GM04504 (cell line): ENCODE measurements at regions not wholly inside any gene's neighbourhood (a gene's known extent, or its start where the extent isn't known, plus 50 kb on each side); places are given as distances from the start of the nearest gene placed in this dataset.
"Not testable (repeated sequence)": the region's sequence is repeated elsewhere in the genome, so short reads cannot be mapped to it uniquely, and the experiment has no call there.

Experiments
- DNase-seq: peaks from one replicate; pipeline ENCODE4 v3.0.0-alpha.2; 2012; ENCODE audit warnings: low read depth

DNA sequence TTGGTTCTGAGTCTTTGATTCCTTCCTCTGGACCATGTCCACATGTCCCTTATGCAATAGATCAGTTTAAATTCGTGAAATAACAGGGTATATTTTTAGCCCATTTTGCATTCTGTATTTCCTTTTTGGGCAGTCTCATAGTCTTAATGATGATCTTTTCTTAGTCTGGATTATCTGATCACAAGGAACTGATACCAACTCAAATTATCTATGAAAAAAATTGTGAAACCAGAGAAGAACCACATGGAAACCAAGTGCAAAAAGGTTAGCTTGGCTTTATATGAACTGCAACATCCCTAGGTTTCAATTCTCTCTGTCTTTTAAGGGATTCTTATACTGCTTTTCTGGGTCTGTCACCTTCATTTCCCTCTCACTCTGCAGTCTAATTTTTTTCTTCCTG is 608.6 kb upstream of the AADAT start:
- no peak for DNase-seq

DNA sequence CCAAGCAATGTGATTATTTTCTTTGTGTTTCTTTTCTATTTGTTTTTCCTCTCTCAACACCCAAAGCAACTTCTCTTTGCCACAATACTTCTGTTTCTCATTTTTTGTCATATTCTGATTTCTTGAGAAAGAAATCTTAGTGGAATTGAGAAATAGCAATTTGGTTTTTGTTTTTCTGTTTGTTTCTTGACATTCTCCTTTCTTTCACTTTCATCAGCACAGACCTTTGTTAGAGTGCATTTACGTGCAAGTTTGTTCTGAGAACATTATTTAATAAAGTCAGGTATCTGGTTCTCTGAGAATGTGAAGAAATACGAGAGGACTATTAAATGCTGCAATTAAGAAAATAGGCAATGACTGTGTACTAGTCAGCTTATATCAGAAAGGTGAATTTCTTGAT is 608.1 kb upstream of the AADAT start:
- no peak for DNase-seq

DNA sequence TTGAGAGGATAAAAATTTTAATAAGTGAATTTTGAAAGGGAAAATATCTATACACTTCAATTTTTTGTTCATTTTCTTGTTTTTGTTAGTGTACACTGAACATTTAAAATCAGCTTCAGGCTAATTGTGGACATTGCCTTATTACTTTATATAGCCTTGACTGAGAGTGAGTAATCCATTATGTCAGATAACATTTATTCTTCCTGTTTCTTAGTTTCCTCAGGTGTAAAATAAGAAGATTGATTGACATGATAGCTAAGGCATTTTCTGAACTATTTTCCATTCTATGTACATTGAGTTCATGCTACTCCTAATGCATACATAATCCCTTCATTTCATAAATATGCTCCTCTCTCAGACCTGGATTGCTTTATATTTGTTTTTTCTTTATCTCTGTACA is 607.3 kb upstream of the AADAT start:
- DNase-seq: no peak

DNA sequence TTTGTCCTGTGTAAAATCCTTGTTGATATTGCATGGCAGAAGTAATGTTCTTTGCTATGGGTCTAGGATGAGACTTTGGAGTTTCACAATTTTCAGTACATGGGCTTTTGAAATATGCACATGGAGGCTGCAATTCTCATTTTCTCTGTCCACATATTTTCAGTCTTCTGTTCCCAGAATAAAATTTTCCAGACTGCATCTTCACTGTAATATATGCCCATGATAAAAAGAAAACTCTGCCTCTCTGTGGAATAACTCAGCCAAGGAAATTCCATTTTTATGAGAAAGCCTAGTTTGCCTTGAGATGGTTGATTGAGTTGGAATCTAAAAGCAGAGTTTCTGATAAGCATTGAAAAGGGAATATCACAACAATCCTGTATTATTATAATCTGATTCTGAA is 601.4 kb upstream of the AADAT start:
- no peak for DNase-seq

DNA sequence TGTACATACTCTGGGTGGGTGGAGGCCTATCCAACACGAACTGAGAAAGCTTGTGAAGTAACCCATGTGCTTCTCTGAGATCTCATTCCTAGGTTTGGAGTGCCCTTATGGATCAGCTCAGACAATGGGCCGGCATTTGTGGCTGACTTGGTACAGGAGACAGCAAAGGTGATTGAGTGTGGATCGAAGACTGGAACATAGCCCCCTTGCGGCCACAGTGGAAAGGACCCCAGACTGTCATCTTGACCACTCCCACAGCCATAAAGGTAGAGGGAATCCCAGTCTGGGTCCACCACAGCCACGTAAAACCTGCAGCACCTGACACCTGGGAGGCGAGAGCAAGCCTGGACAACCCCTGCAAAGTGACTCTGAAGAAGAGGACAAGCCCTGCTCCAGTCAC is 598.0 kb upstream of the AADAT start:
- DNase-seq: no peak

DNA sequence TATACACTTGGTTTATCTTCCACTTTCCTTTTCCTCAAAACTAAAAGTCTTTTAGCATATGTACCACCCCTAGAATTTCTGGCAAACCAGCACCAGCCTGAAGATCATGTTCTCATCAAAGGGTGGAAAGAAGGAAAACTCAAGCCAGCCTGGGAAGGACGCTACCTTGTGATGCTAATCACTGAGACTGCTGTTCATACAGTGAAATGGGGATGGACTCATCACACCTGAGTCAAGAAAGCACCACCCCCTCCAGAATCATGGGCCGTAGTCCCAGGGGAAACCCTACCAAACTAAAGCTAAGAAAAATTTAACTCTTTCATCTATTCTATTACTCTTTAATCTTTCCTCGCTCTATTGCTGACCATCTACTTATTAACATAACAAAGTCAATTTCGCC is 595.9 kb upstream of the AADAT start:
- DNase-seq: not testable (repeated sequence)

DNA sequence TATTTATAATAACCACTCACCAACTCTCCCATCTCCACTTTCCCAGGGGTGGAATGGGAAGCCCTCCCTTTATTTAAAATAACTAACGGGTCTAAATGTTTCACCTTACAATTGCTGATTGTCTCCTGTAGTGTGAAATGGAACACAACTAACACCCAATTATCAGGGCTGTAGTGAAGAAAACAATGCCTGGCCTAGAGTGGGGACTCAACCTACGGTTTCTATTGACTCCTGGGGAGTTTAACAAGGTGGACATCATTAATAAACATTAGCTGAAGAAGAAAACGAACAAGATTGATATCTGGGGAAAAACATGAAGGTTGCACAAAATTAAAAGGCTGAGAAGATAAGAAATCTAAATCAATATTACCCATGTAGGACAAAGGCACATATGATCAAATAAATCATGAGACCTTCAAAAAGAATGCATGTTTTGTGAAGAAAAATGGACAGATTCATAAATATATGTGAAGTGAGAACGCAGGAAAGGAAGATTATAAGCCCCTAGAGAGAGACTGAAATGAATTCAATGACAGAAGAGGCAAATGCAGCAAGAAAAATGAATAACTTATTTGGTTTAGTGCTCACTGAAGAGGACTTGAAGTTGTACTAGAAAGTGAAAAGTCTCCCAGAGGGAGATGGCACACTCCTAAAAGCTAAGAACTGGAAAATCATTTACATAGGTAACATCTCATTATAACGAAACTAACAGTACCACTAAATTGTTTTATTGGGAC is 593.0 kb upstream of the AADAT start:
- no peak for DNase-seq

DNA sequence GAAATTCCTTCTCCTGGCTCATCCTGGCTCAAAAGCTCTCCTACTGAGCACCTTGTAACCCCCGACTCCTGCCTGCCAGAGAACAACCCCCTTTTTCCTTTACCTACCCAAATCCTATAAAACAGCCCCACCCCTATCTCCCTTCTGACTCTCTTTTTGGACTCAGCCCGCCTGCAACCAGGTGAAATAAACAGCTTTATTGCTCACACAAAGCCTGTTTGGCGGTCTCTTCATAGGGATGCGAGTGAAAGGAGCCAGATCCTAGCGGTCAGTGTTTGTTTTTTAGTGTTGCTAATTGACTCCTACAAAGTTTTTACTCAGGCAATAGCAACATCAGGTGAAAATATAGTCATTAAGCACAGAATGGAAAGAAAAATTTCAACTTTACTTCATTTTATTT is 592.3 kb upstream of the AADAT start:
- DNase-seq: not testable (repeated sequence)

DNA sequence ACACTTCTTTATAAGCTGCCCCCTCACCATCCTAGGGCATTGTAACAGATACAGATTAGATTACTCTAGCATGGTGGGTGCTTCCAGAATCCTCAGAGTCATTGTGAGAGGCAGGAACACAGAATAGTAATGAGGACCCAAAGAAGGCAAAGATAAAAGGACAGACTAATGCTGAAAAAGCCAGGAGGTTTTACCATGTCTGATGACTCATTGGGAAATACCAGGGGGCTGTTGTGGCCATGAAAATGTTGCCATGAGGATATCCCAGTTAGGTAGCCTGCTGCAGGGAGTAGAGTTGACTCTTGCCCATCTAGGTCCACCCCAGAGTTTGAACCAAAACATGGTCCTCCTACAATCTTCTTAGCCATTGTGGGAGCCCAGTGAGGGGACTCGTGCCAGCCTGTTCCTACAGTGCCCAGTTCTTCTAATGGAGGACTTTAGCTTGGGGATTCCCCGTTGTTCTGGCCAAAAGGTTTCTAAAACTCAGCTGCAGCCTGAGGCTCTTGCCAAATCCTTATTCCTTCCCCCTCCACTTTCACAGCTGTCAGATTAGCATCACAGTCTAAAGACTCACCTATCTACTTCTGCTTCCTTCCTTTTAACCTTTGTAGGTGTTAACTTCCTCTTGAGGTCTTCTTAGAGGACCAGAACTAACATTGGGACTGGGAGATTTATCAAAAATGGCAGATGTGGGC is 586.0 kb upstream of the AADAT start:
- no peak for DNase-seq

DNA sequence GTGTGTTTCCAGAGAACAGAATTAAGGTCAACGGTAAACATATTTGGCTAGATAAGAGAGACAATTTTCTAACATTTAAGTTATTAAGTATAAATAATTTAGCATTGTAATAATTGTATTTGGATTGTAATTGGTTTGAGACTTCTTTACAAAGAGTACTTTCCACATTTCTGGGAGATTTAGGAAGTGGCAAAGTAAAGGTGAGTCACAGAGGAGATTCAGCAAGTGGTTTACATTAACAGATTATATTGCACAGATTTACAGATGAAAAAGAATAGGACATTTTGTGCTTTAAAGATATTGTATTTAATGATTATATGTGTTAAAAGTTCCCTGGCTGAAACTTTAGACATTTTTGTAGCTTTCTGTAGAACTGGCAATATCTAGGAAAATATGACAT is 584.4 kb upstream of the AADAT start:
- DNase-seq: no peak

DNA sequence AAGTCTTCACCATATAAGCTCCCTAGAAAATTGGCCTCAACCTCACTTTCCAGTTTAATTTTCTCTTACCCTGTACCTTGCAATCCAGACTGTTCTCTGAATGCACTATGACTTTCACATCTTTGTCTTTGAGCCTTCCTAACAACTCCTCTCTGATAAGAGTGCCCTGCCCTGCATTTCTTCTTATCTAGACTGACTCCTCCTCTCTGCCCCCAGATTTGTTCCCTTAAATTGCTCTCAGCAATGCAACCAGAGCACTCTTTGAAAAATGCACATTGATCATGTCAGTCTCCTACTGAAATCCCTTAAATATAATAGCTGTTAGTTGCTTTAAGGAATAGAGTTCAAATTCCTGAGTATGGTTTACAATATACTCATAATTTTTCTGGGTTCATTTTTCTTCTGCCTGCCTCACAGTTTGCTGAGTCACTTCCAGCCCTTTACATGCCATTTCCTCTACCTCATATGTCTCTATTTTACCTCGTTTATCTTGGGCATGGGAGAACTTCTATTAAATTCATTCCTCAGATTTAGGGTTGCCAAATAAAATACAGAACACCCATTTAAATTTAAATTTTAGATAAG is 582.7 kb upstream of the AADAT start:
- no peak for DNase-seq

DNA sequence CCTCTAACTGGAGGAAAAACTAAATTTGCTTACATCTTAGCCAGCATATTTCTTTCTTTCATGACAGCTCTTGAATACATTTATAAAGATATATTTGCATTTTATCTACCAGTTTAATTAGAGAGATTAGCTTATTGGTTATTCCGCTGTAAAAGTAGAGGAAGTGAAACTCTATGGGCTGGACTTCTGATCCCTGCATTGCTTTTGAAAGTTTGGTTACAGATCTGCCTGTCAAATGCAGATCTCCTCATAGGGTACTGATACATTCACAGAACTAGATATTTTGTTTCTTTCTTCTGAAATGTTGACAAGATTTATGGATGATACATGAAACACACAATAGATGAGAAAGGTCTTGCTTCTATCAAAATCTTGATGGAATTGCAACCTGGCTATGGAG is 581.4 kb upstream of the AADAT start:
- DNase-seq: no peak

DNA sequence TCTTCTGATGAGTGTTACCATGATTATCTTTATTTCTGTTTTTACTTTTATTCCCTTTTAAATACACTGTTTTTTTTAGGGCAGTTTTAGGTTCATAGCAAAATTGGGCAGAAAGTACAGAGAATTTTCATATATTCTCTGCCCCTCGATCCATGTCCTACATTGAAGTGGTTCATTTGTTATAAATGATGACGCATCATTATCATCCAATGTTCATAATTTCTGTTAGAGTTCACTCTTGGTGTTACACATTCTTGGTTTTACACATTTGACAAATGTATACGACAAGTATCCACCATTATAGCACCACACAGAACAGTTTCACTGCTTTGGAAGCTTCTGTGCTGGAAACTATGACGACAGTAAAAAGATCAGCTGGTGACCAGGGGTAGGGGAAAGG is 578.1 kb upstream of the AADAT start:
- no peak for DNase-seq

DNA sequence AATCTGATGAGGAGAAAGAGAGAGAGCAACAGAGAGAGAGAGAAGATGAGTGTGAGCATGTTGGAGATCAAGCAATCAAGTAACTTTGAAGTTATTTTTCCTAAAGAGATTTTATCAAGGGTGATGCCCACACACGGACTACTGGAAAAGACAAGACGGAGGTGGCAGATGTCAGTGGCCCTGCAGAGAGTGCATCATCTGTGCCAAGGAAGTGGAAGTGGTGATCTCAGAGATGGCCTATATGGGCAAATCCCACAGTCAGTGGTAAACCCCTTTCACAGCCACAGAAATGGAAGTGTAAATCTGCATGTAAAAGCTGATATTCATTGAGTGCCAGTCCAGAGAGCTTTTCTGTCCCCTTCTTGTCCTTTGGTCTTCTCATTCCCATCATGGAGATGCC is 577.2 kb upstream of the AADAT start:
- no peak for DNase-seq

DNA sequence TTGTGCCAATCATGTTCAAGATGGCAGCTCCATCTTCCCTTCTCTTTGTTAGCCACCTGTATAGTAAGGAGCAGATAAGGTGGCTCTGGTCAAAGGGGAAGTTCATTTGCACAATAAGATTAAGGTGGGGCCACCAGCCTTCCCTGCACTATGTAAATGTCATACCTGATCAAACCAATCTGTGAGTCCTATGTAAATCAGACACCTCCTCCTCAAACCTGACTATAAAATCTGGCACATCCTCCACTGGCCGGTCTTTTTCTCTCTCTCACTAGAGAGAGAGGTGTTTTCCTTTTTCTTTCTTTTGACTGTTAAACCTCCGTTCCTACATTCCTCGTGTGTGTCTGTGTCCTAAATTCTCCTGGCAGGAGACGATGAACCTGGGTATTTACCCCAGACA is 572.5 kb upstream of the AADAT start:
- DNase-seq: no peak

DNA sequence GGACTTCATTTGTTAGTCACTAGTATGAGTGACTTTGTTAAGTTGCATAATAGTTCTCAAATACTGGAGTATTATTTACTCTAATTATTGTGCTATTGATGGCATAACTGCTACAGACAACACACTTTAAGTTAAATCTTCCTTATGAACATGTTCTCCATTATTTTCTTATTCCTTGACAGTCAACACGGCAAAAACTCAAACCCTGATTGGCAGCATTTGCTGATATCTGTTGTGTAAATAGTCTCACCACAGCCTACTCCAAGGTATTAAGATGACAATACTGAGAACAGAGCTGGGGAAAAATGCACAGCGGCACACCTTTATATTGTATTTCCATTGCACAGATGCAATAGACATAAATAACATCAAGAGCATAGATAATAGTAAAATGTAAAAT is 568.0 kb upstream of the AADAT start:
- no peak for DNase-seq

DNA sequence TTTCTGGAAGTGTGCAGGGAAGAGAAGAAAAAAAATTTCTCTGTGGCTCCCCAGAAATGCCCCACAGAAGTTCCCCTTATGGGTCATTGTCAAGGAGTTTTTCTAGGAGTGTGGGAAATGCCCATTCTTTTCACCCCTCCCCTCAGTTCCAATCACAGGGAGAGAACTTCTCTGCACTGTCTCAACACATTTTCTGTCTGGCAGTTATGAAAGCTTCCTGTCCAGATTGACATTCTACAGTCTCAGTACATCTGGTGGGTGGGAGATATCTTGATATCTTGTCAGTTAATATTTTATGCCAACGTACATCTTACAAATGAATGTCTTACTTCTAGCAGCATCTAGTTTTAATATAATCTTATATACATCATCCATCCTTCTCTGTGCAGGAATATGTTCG is 566.8 kb upstream of the AADAT start:
- DNase-seq: no peak

DNA sequence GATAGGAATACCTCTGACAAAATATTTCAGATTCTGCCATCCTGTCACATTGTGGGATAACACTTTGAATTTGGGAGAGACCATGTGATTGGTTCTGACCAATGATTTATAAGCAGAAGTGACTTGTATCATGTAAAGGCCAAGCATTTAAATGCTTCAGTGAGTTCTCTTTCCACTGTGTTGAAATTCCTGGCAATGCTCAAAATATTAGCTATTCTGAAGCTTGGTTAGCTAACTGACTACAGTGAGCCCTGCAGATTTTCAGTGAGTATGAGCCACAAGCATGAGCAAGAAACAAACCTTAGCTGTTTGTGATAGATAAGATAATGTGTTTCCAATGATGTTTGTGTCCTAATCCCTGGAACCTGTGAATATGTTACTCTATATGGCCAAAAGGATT is 562.8 kb upstream of the AADAT start:
- DNase-seq: no peak

DNA sequence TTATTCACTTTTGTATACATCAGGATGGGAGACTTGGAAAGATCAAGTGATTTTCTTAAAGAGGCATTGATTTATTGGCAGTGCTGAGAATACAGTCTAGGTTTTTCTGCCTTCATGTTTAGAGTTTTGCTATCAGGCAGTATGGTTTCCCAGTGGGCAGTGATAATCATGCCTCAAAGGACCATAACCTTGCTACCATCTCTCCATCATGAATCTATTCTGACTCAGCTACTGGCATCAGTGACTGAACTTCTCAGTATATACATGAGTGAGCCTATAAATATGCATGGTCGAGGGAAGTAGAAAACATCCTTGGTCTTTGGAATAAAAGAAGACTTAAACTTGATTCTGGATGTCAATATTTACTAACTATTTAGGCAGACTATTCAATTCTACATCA is 562.0 kb upstream of the AADAT start:
- DNase-seq: no peak

DNA sequence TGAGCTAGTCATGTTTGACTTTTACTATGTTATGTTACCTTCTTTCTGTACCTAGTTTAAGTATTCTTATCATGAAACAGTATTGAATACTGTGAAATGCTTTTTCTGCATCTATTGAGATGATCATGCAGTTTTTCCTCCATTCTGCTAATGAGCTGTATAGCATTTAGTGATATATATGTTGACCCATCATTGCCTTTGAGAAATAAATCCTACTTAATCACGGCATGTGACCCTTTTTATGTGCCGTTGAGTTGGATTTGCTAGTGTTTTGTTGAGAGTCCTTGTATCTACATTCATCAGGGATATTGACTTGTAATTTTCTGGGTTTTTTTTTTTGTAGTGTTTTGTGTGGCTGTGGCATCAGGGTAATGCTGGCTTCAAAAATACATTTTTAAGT is 537.7 kb upstream of the AADAT start:
- DNase-seq: no peak

DNA sequence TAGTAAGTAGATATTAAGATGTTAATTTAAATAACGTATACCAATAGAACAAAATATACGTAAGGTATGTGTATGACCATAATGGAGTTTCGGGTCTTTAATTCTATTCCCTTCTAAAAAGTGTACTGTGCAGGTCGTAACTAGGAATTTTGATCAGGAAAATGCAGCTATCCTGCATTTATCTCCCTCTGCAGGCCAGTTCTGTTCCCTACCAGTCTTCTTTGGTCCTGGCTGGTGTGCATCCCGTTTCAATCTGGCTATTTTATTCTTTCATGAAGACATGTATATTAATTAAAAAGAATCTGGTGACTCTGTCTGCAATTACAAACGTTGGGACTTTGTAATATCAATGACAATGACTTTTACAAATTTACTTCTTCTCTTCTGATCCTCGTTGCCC is 534.1 kb upstream of the AADAT start:
- DNase-seq: no peak

DNA sequence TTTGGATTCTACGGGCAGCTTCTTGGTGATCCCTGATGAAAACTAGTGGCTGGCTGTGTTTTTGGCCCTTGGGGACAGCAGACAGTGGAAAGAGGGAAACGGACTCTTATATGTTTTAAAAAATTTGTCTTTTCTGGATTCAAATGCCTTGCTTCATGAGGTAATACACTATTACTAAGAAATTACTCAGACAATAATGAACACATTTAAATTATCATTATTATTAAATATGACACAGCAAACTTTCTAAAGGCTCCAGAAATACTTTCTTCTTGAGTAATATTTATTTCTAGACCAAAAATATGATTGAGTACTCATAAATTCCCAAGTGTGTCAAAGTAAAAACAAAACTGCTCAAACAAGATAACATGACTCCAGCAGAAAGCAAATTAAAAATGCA is 520.7 kb upstream of the AADAT start:
- no peak for DNase-seq

DNA sequence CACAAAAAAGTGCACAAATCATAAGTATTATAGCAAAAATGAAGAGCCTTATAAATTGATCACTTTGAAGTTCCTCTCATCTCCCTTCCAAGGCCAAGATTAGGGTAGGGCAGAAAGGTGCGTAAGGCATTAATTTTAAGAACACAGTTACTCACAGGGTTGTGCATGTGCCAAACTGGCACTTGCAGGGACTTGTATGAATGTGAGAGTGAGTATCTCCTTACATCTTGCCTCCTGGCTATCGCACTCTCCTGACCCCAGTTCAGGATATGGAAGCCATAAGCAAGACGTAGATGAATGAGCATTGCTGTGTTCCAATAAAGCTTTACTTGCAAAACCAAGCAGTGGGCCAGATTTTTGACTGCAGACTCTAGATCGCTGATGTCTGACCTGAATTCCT is 510.1 kb upstream of the AADAT start:
- no peak for DNase-seq

DNA sequence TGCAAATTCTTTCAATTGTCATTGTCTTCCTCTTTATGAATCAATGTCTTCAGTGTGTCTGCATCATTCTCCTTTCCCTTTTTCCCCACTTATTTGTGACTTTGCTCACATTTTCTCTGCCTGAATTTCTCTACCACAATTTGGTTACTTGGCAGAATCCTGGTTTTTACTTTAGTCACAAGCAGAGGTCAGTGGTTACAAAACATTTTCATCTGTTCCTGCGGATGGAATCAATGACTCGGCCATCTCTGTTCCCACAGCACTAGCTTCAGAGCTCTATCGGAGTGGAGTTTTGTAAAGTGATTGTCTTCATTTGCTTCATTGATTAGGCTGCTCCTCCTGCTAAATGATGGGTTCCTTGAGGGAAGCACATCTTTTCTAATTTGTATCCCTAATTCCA is 501.3 kb upstream of the AADAT start:
- DNase-seq: no peak
